Sciatic nerve (tissue), 2 donors: ENCODE measurements at regions not wholly inside any gene's neighbourhood (a gene's known extent, or its start where the extent isn't known, plus 50 kb on each side); places are given as distances from the start of the nearest gene placed in this dataset.

Experiments used
- ATAC-seq: fragments of 200-7000 bp; cut with Tn5 transposase; one replicate; pipeline ENCODE4 v1.9.1; 2020; ENCODE audit warnings: mild to moderate bottlenecking, moderate library complexity
- DNase-seq: peaks from one replicate; pipeline ENCODE4 v3.0.0-alpha.2; 2020; ENCODE audit warnings: low spot score
- intact Hi-C: fragments of 100-400 bp; cut with DNase I; formaldehyde crosslinking; loops from one replicate; pipeline ENCODE4 v1.14.2; 2022
- donor health status: DM: no; HTN: no; CAD: no.
- donor health status: DM: no; HTN: no; CAD: no.

GRCh38 chr21:14763695-14764064 is 217.6 kb upstream of the SAMSN1 start:
- intact Hi-C loops: no loop called here
- ATAC-seq (no peak), DNase-seq (no peak)

- DNase-seq: no peak
- intact Hi-C loops: no loop called here
- ATAC-seq: peak; percentile 82
These were observed 216.9 kb upstream of the SAMSN1 start for GRCh38 chr21:14762734-14763694.

GRCh38 chr21:14762327-14762726 is 216.2 kb upstream of the SAMSN1 start:
- DNase-seq: no peak
- ATAC-seq: no peak
- intact Hi-C loops: no loop called here

- ATAC-seq (no peak), DNase-seq (no peak)
- intact Hi-C loops: no loop called here
These were observed 213.2 kb upstream of the SAMSN1 start for GRCh38 chr21:14759285-14759684.

- ATAC-seq: no peak
- DNase-seq: no peak
- intact Hi-C loops: no loop called here
These were observed 212.7 kb upstream of the SAMSN1 start for GRCh38 chr21:14758849-14759248.

GRCh38 chr21:14757533-14758327 is 211.6 kb upstream of the SAMSN1 start:
- intact Hi-C loops: no loop called here
- no peak for DNase-seq
- ATAC-seq: no peak

GRCh38 chr21:14755086-14755485 is 209.0 kb upstream of the SAMSN1 start:
- intact Hi-C loops: no loop called here
- ATAC-seq: no peak
- no peak for DNase-seq

GRCh38 chr21:14754682-14755081 is 208.6 kb upstream of the SAMSN1 start:
- DNase-seq: no peak
- intact Hi-C loops: no loop called here
- ATAC-seq: no peak

GRCh38 chr21:14754259-14754604 is 208.1 kb upstream of the SAMSN1 start:
- no peak for ATAC-seq
- intact Hi-C loops: no loop called here
- no peak for DNase-seq

- intact Hi-C loops: no loop called here
- ATAC-seq (no peak), DNase-seq (no peak)
These were observed 207.5 kb upstream of the SAMSN1 start for GRCh38 chr21:14753466-14754258.

GRCh38 chr21:14753069-14753465 is 207.0 kb upstream of the SAMSN1 start:
- intact Hi-C loops: no loop called here
- no peak for DNase-seq
- no peak for ATAC-seq

GRCh38 chr21:14752345-14752909 is 206.3 kb upstream of the SAMSN1 start:
- no peak for ATAC-seq
- intact Hi-C loops: no loop called here
- DNase-seq: no peak

- no peak for ATAC-seq
- no peak for DNase-seq
- intact Hi-C loops: no loop called here
These were observed 205.7 kb upstream of the SAMSN1 start for GRCh38 chr21:14751602-14752344.

GRCh38 chr21:14751011-14751410 is 204.9 kb upstream of the SAMSN1 start:
- no peak for DNase-seq
- intact Hi-C loops: no loop called here
- no peak for ATAC-seq

- DNase-seq: no peak
- intact Hi-C loops: no loop called here
These were observed 203.9 kb upstream of the SAMSN1 start for GRCh38 chr21:14750041-14750440.

GRCh38 chr21:14748662-14749061 is 202.5 kb upstream of the SAMSN1 start:
- no peak for ATAC-seq
- DNase-seq: no peak
- intact Hi-C loops: no loop called here

More at GRCh38 chr21:14750041-14750440, 203.9 kb upstream of the SAMSN1 start:
- ATAC-seq: no peak

- no peak for ATAC-seq
- intact Hi-C loops: no loop called here
- no peak for DNase-seq
These were observed 198.3 kb upstream of the SAMSN1 start for GRCh38 chr21:14744368-14744767.

- intact Hi-C loops: no loop called here
- DNase-seq (no peak), ATAC-seq (no peak)
These were observed 196.0 kb upstream of the SAMSN1 start for GRCh38 chr21:14742119-14742518.

GRCh38 chr21:14741256-14741655 is 195.1 kb upstream of the SAMSN1 start:
- DNase-seq: no peak
- no peak for ATAC-seq
- intact Hi-C loops: no loop called here
